CD4-positive, alpha-beta memory T cell (primary cell): ENCODE measurements at regions not wholly inside any gene's neighbourhood (a gene's known extent, or its start where the extent isn't known, plus 50 kb on each side); places are given as distances from the start of the nearest gene placed in this dataset.

ENCODE experiments used
- CTCF ChIA-PET: fragments of 350-600 bp; sonication (Branson Sonifier 250); formaldehyde crosslinking; loops from one replicate; lab custom pipeline; 2021; ENCODE audit warnings: inconsistent platforms; ENCODE audit not compliant: partially characterized antibody; lab: Charles Lee
- POLR2A ChIA-PET: fragments of 350-600 bp; sonication (Branson Sonifier 250); formaldehyde crosslinking; loops from one replicate; lab custom pipeline; 2021; ENCODE audit not compliant: partially characterized antibody; lab: Charles Lee
- DNase-seq, 5 donors: peaks; one replicate each; pipeline versions ENCODE4 v3.0.0 to v3.0.0-alpha.2; 2020 to 2022; ENCODE audit warnings: mixed read lengths in 1 of 5
- H3K27ac ChIP-seq: one replicate; pipeline ENCODE4 v1.7.0; 2013; ENCODE audit warnings: low read depth, low read length
- H3K27me3 ChIP-seq: 2 replicates; pipeline ENCODE4 v1.7.0; 2013; ENCODE audit warnings: mild to moderate bottlenecking, low read length, moderate library complexity; ENCODE audit not compliant: insufficient read depth
- H3K36me3 ChIP-seq: 2 replicates; pipeline ENCODE4 v1.7.0; 2013; ENCODE audit warnings: mild to moderate bottlenecking, low read length, moderate library complexity; ENCODE audit not compliant: insufficient read depth
- H3K4me1 ChIP-seq: 2 replicates; pipeline ENCODE4 v1.7.0; 2013; ENCODE audit warnings: mild to moderate bottlenecking, low read length, moderate library complexity; ENCODE audit not compliant: insufficient read depth
- H3K4me3 ChIP-seq, 2 donors: one replicate each; pipeline ENCODE4 v1.7.0; 2013; ENCODE audit warnings: low read length in 2 of 2, mild to moderate bottlenecking in 1 of 2
- H3K9me3 ChIP-seq, 2 donors: one replicate each; pipeline ENCODE4 v1.7.0; 2013; ENCODE audit warnings: low read length in 2 of 2, control low read depth in 1 of 2; ENCODE audit not compliant: control insufficient read depth in 1 of 2
- H3K27ac Mint-ChIP-seq, 7 donors: one replicate each; pipeline ENCODE4 v1.8.0; 2020 to 2021; ENCODE audit warnings: mixed read lengths in 7 of 7, mild to moderate bottlenecking in 6 of 7, inconsistent platforms in 3 of 7, moderate library complexity in 3 of 7
- H3K27me3 Mint-ChIP-seq, 2 donors: one replicate each; pipeline ENCODE4 v1.8.0; 2020 to 2021; ENCODE audit warnings: mixed read lengths in 2 of 2
- H3K36me3 Mint-ChIP-seq, 2 donors: one replicate each; pipeline ENCODE4 v1.8.0; 2020 to 2021; ENCODE audit warnings: mixed read lengths in 2 of 2, inconsistent platforms in 1 of 2, mild to moderate bottlenecking in 1 of 2
- H3K4me1 Mint-ChIP-seq, 4 donors: one replicate each; pipeline ENCODE4 v1.8.0; 2020 to 2021; ENCODE audit warnings: mixed read lengths in 4 of 4, mild to moderate bottlenecking in 1 of 4
- H3K4me3 Mint-ChIP-seq, 8 donors: one replicate each; pipeline ENCODE4 v1.8.0; 2020 to 2021; ENCODE audit warnings: mixed read lengths in 8 of 8, mild to moderate bottlenecking in 7 of 8, moderate library complexity in 6 of 8, inconsistent platforms in 3 of 8
- H3K9me3 Mint-ChIP-seq, 8 donors: one replicate each; pipeline ENCODE4 v1.8.0; 2020 to 2021; ENCODE audit warnings: mixed read lengths in 8 of 8, mild to moderate bottlenecking in 5 of 8, inconsistent platforms in 3 of 8, moderate library complexity in 1 of 8
- intact Hi-C: fragments of 100-400 bp; cut with micrococcal nuclease; formaldehyde crosslinking; loops from one replicate; pipeline ENCODE4 v1.15.1; 2023

DNA sequence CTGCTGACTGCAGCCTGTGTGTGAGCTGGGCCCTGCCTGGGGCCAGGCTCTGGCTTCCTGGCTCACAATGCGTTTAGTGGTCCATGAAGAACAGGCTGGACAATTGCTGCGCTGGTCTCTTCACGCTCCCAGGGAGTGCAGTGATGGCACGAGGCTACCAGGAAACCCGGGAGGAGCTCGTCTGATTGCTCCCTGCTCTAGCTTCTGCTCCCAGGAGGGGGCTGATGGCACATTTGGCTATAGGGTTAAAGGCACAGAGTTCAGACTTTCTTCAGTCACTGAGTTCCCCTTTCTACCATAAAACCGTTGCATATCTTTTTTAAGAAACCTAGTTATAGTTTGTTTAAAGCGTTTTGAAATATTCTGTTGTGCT, 60.1 kb downstream of the KCNF1 start:
- Mint-ChIP-seq H3K36me3 (no peaks in the 10 kb centered on the region), H3K27ac (no peak overlapping the region), H3K9me3 (peaks cover 0 to 2% (median 0%) of the 10 kb centered on the region in 8 donors), H3K27me3 (peaks cover 11 to 25% of the 10 kb centered on the region in 2 donors), H3K4me3 (no peak overlapping the region), H3K4me1 (peaks cover 0 to under 1% (median 0%) of the 10 kb centered on the region in 4 donors)
- Histone ChIP-seq H3K4me1 (no peaks in the 10 kb centered on the region), H3K9me3 (no peaks in the 10 kb centered on the region), H3K4me3 (no peak overlapping the region), H3K27me3 (no peaks in the 10 kb centered on the region), H3K27ac (no peak overlapping the region), H3K36me3 (no peaks in the 10 kb centered on the region)
- ChIA-PET POLR2A (no interaction called here), CTCF (no interaction called here)
- intact Hi-C loops = no loop called here
- no peak for DNase-seq

DNA sequence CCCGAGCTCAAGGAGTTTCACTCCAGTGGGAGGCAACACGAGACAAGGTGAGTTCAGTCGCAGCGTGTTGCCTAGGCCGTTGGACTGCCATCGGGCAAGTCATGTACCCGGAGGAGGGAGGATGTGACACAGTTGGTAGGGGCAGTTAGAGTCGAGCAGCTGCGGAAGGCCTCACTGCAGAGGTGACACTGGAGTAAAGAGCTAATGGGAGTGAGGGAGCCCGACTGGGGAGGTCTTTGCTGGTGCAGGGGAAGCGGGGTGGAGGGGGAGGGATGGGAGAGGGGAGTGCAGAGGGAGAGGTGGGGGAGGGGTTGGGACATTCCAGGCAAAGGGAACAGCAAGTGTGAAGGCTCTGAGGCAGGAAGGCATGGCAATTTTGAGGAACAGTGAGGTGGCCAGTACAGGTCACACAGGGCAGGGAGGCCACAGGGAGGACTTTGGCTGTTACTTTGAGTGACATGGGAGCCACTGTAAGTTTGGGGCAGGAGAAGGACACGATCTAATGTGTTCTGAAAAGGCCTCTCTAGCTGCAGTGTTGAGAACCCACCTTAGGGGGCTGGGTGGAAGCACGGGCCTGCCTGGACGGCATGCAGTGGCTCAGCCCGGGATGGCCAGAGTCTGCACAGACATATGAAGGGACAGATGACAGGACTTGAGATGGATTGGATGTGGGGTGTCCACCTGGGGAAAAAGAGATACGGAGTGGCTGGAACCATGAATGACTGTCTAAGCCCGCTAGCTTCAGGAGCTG, 61.1 kb downstream of the KCNF1 start:
- Mint-ChIP-seq H3K4me1 (peaks cover 0 to 3% (median 0%) of the 10 kb centered on the region in 4 donors), H3K36me3 (no peaks in the 10 kb centered on the region), H3K27me3 (peaks cover 11 to 23% of the 10 kb centered on the region in 2 donors), H3K9me3 (peaks cover 0 to 2% (median 0%) of the 10 kb centered on the region in 8 donors), H3K4me3 (no peak overlapping the region), H3K27ac (no peak overlapping the region)
- POLR2A ChIA-PET = no interaction called here
- Histone ChIP-seq H3K27ac (no peak overlapping the region), H3K9me3 (no peaks in the 10 kb centered on the region), H3K4me3 (no peak overlapping the region), H3K27me3 (no peaks in the 10 kb centered on the region), H3K4me1 (no peaks in the 10 kb centered on the region), H3K36me3 (no peaks in the 10 kb centered on the region)
- CTCF ChIA-PET = no interaction called here
- no peak for DNase-seq
- intact Hi-C loops = no loop called here

DNA sequence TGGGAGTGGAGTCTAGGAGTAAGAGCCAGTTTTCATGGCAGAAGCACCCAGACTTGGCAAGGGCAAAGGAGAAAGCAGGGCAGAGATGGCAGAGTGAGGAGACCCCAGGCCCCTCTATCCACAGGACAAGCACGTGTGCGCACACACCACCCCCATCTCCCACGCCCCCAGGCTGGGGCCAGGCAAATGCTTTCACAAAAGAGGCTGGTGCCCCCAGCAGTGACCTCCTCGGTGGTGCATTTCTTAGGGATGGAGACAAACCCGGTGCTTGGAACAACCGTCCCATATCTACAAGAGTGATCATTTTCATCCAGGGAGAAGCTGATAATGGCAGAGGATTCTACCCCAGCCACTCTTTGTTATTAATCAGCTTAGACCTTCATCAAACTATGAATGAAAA, 62.0 kb downstream of the KCNF1 start:
- intact Hi-C loops = no loop called here
- no peak overlapping the region for H3K27ac Mint-ChIP-seq
- no peaks in the 10 kb centered on the region for H3K27me3 ChIP-seq
- peaks cover 0 to 2% (median 0%) of the 10 kb centered on the region in 8 donors for H3K9me3 Mint-ChIP-seq
- H3K4me3 Mint-ChIP-seq = no peak overlapping the region
- ChIA-PET POLR2A (no interaction called here), CTCF (no interaction called here)
- no peak overlapping the region for H3K4me3 ChIP-seq
- H3K36me3 ChIP-seq = no peaks in the 10 kb centered on the region
- H3K27me3 Mint-ChIP-seq = peaks cover 7 to 22% of the 10 kb centered on the region in 2 donors
- H3K9me3 ChIP-seq = no peaks in the 10 kb centered on the region
- H3K36me3 Mint-ChIP-seq = no peaks in the 10 kb centered on the region
- H3K4me1 ChIP-seq = no peaks in the 10 kb centered on the region
- no peak overlapping the region for H3K27ac ChIP-seq
- H3K4me1 Mint-ChIP-seq = peaks cover 0 to 3% (median 0%) of the 10 kb centered on the region in 4 donors
- DNase-seq = no peak

DNA sequence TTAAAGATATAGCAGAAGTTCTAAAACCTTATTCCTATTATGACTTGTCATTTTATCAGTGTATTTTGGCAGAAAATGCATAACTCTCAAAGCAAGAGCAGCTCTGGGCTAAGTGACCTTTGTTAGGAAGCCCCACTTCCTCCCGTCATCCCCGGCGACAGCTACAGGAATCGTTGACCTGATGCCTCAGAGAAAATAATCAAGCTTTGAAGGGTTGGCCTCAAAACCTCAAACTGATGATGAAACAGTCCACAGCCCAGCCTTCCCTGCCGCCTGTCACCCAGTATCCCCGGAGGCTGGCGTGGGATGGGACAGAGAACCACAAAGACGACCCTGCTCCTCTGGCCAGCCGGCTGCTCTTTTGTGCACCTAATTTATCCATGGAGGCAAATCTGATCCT, 65.3 kb downstream of the KCNF1 start:
- Histone ChIP-seq H3K4me3 (no peak overlapping the region), H3K9me3 (no peaks in the 10 kb centered on the region), H3K4me1 (no peaks in the 10 kb centered on the region), H3K27me3 (no peaks in the 10 kb centered on the region), H3K36me3 (no peaks in the 10 kb centered on the region), H3K27ac (no peak overlapping the region)
- CTCF ChIA-PET = no interaction called here
- H3K9me3 Mint-ChIP-seq = peaks cover 0 to 2% (median 0%) of the 10 kb centered on the region in 8 donors
- POLR2A ChIA-PET = no interaction called here
- no peak for DNase-seq
- H3K4me3 Mint-ChIP-seq = no peak overlapping the region
- peaks cover 0 to 3% (median 0%) of the 10 kb centered on the region in 4 donors for H3K4me1 Mint-ChIP-seq
- intact Hi-C loops = no loop called here
- H3K27me3 Mint-ChIP-seq = peaks cover 4 to 14% of the 10 kb centered on the region in 2 donors
- no peak overlapping the region for H3K27ac Mint-ChIP-seq
- H3K36me3 Mint-ChIP-seq = no peaks in the 10 kb centered on the region

DNA sequence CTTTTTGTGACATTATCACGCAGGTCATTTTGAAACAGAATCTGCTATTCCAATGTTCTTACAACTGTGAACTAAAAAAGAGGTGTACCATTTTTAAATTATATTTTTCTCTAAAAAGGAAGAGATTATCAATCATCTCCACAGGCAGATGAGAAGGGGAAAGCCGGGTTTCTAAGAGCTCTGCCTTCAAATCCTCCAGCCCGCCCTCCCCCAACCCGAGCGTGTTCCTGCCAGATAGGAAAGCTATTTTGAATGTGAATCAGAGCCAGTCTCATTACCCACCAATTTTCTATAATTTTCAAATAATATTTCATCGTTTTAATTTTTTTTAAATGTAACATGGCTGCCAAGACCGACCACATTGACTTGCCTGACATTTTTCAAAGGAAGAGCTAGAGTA, 65.9 kb downstream of the KCNF1 start:
- Histone ChIP-seq H3K4me1 (no peaks in the 10 kb centered on the region), H3K27me3 (no peaks in the 10 kb centered on the region)
- intact Hi-C loops = no loop called here

DNA sequence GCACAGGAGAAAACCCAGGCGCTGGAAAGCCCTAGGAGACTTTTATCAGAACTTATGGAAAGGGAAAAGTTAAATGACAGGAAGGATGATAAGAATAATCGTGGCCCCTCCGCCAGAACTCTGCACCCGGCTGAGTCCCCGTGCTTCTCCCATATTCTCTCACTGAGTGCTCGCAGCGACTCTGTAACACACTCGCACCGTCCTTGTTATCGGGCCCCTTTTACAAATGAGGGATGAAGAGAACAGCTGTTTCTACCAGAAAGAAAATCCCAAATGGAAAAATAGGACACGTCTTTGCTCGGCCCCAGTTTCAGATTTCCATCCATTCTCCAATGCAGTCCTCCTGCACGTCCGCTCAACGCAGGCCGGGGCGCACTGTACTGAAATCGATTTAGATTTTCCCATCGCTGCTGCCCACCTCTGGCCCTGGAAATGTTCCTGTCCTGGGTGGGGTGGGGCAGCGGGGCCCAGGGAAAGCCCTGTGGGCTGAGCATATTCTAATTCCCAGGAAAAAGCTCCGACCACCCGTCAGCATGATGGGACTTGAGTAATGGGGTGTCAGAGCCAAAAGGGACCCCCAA, 66.4 kb downstream of the KCNF1 start:
- POLR2A ChIA-PET = no interaction called here
- H3K27me3 ChIP-seq = no peaks in the 10 kb centered on the region

More for the DNA sequence above, 65.9 kb downstream of the KCNF1 start:
- H3K27ac ChIP-seq = no peak overlapping the region
- no peak overlapping the region for H3K27ac Mint-ChIP-seq
- no peaks in the 10 kb centered on the region for H3K9me3 ChIP-seq
- peaks cover 0 to 3% (median 0%) of the 10 kb centered on the region in 4 donors for H3K4me1 Mint-ChIP-seq
- no peaks in the 10 kb centered on the region for H3K36me3 ChIP-seq
- ChIA-PET CTCF (no interaction called here), POLR2A (no interaction called here)
- peaks cover 0 to 2% (median 0%) of the 10 kb centered on the region in 8 donors for H3K9me3 Mint-ChIP-seq
- DNase-seq = no peak
- H3K36me3 Mint-ChIP-seq = no peaks in the 10 kb centered on the region
- H3K4me3 Mint-ChIP-seq = no peak overlapping the region
- peaks cover 4 to 8% of the 10 kb centered on the region in 2 donors for H3K27me3 Mint-ChIP-seq
- H3K4me3 ChIP-seq = no peak overlapping the region

DNA sequence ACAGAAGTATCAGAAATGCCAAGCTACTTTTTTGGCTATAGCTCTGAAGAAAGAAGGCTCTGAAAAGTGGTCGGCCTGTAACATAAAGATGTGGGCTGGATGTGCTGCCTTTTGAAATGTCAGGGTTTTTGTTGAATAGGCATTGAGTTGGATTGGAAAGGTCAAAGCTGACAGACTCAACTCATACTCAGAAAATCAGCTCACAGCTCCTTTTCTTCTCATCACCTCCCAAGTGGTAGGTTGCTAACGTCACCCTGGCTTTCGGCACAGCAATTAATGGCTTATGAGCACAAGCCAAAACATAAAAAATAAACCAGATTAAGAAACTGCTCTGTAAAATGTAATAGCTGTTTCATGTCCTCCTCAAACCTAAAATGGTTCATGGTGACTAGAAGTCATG, 68.3 kb downstream of the KCNF1 start:
- no peaks in the 10 kb centered on the region for H3K36me3 ChIP-seq
- H3K27ac Mint-ChIP-seq = no peak overlapping the region

More for the DNA sequence above, 66.4 kb downstream of the KCNF1 start:
- no peak overlapping the region for H3K27ac ChIP-seq
- H3K4me1 Mint-ChIP-seq = peaks cover 0 to 3% (median 0%) of the 10 kb centered on the region in 4 donors
- intact Hi-C loops = no loop called here
- H3K4me3 ChIP-seq = no peak overlapping the region
- H3K36me3 Mint-ChIP-seq = no peaks in the 10 kb centered on the region
- no peaks in the 10 kb centered on the region for H3K36me3 ChIP-seq
- H3K4me3 Mint-ChIP-seq = no peak overlapping the region
- no peaks in the 10 kb centered on the region for H3K4me1 ChIP-seq
- no peaks in the 10 kb centered on the region for H3K9me3 ChIP-seq
- H3K9me3 Mint-ChIP-seq = peaks cover 0 to 2% (median 0%) of the 10 kb centered on the region in 8 donors
- H3K27ac Mint-ChIP-seq = no peak overlapping the region
- peaks cover 4 to 6% of the 10 kb centered on the region in 2 donors for H3K27me3 Mint-ChIP-seq
- CTCF ChIA-PET = no interaction called here
- no peak for DNase-seq

More for the DNA sequence above, 68.3 kb downstream of the KCNF1 start:
- Histone ChIP-seq H3K27ac (no peak overlapping the region), H3K9me3 (no peaks in the 10 kb centered on the region), H3K27me3 (no peaks in the 10 kb centered on the region), H3K4me3 (no peak overlapping the region), H3K4me1 (no peaks in the 10 kb centered on the region)
- no peak for DNase-seq
- Mint-ChIP-seq H3K4me1 (peaks cover 0 to 3% (median 0%) of the 10 kb centered on the region in 4 donors), H3K4me3 (no peak overlapping the region), H3K27me3 (peaks cover 0 to 6% of the 10 kb centered on the region in 2 donors), H3K9me3 (peaks cover 0 to 2% (median 0%) of the 10 kb centered on the region in 8 donors), H3K36me3 (no peaks in the 10 kb centered on the region)
- intact Hi-C loops = no loop called here
- CTCF ChIA-PET = no interaction called here
- POLR2A ChIA-PET = no interaction called here
